ENCODE measurements at regions not wholly inside any gene's neighbourhood (a gene's known extent, or its start where the extent isn't known, plus 50 kb on each side); places are given as distances from the start of the nearest gene placed in this dataset.

DNA sequence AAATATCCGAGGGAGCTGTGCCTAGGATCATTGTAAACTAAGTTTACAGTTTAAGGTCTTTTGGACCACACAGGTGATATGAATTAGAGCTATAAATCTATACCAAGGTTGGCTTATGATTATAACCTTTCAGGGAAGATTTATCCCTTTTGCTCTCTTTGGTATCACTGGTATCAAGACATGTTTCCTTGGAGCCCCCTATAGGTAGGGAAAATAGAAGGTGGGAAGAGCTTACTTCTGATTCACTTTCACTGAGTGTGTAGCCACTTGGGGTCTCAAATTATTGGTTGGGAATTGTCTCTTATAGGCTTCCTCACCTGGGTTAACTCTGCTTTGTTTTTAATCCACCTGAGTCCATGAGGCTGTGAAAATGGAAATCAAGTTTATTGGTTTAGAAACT lies 262.1 kb upstream of the NR3C2 start:
- TF ChIP-seq, protein P1, sequence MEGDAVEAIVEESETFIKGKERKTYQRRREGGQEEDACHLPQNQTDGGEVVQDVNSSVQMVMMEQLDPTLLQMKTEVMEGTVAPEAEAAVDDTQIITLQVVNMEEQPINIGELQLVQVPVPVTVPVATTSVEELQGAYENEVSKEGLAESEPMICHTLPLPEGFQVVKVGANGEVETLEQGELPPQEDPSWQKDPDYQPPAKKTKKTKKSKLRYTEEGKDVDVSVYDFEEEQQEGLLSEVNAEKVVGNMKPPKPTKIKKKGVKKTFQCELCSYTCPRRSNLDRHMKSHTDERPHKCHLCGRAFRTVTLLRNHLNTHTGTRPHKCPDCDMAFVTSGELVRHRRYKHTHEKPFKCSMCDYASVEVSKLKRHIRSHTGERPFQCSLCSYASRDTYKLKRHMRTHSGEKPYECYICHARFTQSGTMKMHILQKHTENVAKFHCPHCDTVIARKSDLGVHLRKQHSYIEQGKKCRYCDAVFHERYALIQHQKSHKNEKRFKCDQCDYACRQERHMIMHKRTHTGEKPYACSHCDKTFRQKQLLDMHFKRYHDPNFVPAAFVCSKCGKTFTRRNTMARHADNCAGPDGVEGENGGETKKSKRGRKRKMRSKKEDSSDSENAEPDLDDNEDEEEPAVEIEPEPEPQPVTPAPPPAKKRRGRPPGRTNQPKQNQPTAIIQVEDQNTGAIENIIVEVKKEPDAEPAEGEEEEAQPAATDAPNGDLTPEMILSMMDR (IDR thresholded peaks at IDR 0.05; ENCODE audit: insufficient read depth, low read length), result no peak
- H3K4me3 ChIP-seq (ENCODE audit: low read depth, low read length), result no peak overlapping the region
- no peak for DNase-seq (ENCODE audit: low read depth)

DNA sequence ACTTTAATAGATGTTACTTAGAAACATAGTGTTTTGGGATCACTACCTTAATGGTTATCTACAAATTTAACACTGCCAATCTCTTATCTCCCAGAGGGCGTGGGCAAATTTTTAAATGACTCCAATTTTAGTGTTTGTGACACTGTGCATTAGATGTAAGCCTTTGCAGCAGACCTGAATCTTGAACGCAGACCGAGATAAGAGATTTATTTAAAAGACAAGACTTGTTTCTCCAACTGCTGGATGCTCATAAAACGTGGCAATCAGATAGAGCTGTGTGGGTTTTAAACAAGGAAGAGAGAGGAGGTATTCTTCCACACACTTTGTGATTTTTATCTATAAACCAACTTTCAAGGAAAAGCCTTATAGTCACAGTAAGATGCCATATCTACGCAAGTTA lies 252.5 kb upstream of the NR3C2 start:
- TF ChIP-seq, protein P1 (IDR thresholded peaks at IDR 0.05; ENCODE audit: insufficient read depth, low read length), result no peak
- no peak for DNase-seq (ENCODE audit: low read depth)
- H3K4me3 ChIP-seq (ENCODE audit: low read depth, low read length), result no peak overlapping the region

DNA sequence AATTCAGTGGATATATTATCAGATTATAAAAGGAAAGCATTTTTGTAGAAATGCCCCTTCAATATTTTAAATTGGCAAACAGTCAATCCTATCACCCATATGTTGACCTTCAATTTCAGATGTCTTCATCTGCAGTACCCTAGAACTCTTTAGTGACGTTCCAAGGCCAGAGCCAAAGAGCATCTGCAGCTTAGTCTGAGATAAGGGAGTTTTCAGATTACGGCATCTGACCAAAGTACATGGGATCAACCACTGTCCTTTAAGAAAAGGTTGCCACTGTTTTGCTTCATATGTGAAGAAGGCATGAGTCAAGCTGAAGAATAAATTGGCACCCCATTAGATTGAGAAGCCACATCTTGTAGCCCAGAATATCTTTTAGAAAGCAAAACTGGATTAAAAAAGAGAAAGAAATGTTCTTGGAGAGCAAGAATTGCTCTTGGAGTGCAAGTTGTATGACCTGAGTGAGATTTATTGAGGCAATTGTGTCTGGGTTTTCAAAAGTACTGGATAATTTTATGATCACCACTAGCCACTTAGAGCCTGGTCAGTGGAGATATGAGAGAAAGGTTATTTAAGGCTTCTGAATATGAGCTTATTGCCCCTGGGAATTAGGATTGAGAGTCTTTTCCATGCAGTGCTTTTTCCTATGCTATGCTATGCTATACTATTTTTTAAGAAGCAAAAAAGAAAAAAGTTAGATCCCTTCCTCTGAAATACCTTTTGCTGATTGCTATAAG lies 251.9 kb upstream of the NR3C2 start:
- no peak overlapping the region for H3K4me3 ChIP-seq (ENCODE audit: low read depth, low read length)
- TF ChIP-seq, protein P1 (IDR thresholded peaks at IDR 0.05; ENCODE audit: insufficient read depth, low read length), result no peak
- DNase-seq (ENCODE audit: low read depth), result no peak

DNA sequence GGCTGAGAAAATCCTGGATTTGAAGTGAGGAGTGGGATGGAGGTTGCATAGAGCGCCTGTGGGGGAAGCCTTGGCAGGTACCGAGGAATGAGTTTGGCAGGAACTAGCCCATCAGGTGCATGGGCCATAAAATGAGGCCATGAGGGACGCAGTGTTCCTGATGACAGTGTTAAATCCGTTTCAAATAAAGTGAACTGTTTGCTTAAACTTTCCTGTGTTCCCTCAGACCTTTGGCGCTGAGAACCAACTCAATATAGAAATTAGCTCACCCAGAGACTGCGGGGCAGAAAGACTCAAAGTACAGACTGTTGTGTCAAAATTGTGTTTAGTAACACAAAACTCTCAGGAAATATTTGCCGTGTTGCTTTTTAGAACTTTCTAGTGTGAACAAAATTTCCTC lies 250.0 kb upstream of the NR3C2 start:
- H3K4me3 ChIP-seq (ENCODE audit: low read depth, low read length), result no peak overlapping the region
- no peak for DNase-seq (ENCODE audit: low read depth)
- TF ChIP-seq, protein P1 (IDR thresholded peaks at IDR 0.05; ENCODE audit: insufficient read depth, low read length), result no peak

DNA sequence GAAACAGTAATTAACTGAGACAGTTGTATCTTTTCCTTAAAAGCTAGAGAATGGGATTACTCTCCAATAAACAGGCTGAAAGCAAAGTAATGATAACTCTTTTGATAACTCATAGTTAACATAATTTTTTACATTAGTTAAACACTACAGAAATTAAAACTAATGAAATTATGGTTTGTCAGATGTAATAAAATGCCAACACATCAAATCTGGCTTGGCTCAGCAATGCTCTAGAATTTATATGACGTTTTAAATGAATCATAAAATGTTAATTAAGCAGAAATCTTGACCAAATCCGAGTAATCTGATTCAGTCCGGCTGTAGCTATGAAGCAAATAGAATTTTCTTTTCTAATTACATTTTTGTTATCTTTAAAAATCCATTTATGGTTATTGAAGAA lies 244.2 kb upstream of the NR3C2 start:
- TF ChIP-seq, protein P1 (IDR thresholded peaks at IDR 0.05; ENCODE audit: insufficient read depth, low read length), result no peak
- H3K4me3 ChIP-seq (ENCODE audit: low read depth, low read length), result no peak overlapping the region

DNA sequence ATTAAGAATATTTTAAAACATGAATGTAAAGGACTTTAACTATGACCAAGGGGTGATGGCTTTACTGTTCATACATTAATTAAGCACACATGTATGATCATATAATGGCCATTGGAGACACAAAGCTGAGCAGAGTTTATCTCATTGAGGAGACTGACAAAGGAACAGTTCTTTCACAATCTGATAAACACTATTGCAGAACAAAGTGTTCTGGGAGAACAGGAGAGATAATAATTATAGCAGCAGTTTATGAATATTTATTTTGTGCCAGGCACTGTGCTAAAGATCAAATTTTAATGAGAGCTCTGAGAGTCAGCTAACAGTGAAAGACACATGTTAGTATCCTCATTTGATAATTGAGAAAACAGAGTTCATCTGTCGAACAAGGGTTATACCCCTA lies 242.4 kb upstream of the NR3C2 start:
- DNase-seq (ENCODE audit: low read depth), result no peak
- H3K4me3 ChIP-seq (ENCODE audit: low read depth, low read length), result no peak overlapping the region
- TF ChIP-seq, protein P1 (IDR thresholded peaks at IDR 0.05; ENCODE audit: insufficient read depth, low read length), result no peak

More for the DNA sequence above, 244.2 kb upstream of the NR3C2 start:
- no peak for DNase-seq (ENCODE audit: low read depth)

DNA sequence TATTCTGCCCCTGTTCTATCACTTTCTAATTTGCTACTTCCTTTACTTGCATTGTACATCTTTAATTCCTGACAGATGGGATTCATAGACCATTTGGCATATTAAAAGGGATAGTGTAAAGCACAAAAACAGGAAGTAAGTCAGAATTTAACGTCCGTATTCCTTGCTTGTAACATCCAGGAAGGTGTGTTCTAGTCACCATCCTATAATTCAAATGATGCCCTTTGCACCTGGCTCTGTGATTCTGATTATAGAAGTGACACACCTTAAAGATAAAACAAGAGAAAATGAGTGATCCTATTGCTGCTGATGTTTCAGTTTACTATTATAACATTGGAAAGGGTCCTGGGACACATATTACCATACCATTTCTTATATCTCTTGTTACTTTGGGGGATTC lies 238.7 kb upstream of the NR3C2 start:
- TF ChIP-seq, protein P1 (IDR thresholded peaks at IDR 0.05; ENCODE audit: insufficient read depth, low read length), result no peak
- no peak for DNase-seq (ENCODE audit: low read depth)
- H3K4me3 ChIP-seq (ENCODE audit: low read depth, low read length), result no peak overlapping the region

All from fibroblast of the aortic adventitia (primary cell).